GM23338 (cell line): ENCODE measurements at regions not wholly inside any gene's neighbourhood (a gene's known extent, or its start where the extent isn't known, plus 50 kb on each side); places are given as distances from the start of the nearest gene placed in this dataset.

ENCODE experiments used
- ATAC-seq: fragments of 200-7000 bp; cut with Tn5 transposase; 3 replicates; pipeline ENCODE4 v1.9.1; 2020
- DNase-seq: peaks from one replicate; pipeline ENCODE4 v3.0.0-alpha.2; 2015; ENCODE audit warnings: low spot score
- H2AFZ ChIP-seq: fragments of 200-600 bp; sonication (generic); 2 replicates; pipeline ENCODE4 v1.8.0; 2016; ENCODE audit warnings: antibody characterized with exemption, mild to moderate bottlenecking, moderate library complexity
- H3F3A ChIP-seq: fragments of 200-600 bp; sonication (generic); replicated peaks from 2 replicates; pipeline ENCODE4 v1.8.0; 2017; ENCODE audit warnings: antibody characterized with exemption, mixed run types, low read depth
- H3K27ac ChIP-seq: fragments of 200-600 bp; sonication (generic); 2 replicates; pipeline ENCODE4 v1.6.1; 2016; ENCODE audit warnings: low read depth
- H3K27me3 ChIP-seq: fragments of 200-600 bp; sonication (generic); 2 replicates; pipeline ENCODE4 v1.8.0; 2016; ENCODE audit warnings: mild to moderate bottlenecking, mixed run types, moderate library complexity; ENCODE audit not compliant: insufficient read depth
- H3K36me3 ChIP-seq: fragments of 200-600 bp; sonication (generic); 2 replicates; pipeline ENCODE4 v1.8.0; 2016; ENCODE audit warnings: mild to moderate bottlenecking; ENCODE audit not compliant: insufficient read depth
- H3K4me1 ChIP-seq: fragments of 200-600 bp; sonication (generic); 2 replicates; pipeline ENCODE4 v1.8.0; 2016; ENCODE audit warnings: mild to moderate bottlenecking, moderate library complexity; ENCODE audit not compliant: insufficient read depth
- H3K4me2 ChIP-seq: fragments of 200-600 bp; sonication (generic); 2 replicates; pipeline ENCODE4 v1.7.1; 2017; ENCODE audit warnings: mixed run types
- H3K4me3 ChIP-seq: fragments of 200-600 bp; sonication (generic); 2 replicates; pipeline ENCODE4 v1.6.1; 2016; ENCODE audit warnings: mixed run types
- H3K79me2 ChIP-seq: fragments of 200-600 bp; sonication (generic); replicated peaks from 2 replicates; pipeline ENCODE4 v1.8.0; 2017; ENCODE audit warnings: mild to moderate bottlenecking; ENCODE audit not compliant: insufficient read depth
- H3K9me2 ChIP-seq: fragments of 200-600 bp; sonication (generic); 2 replicates; pipeline ENCODE4 v1.8.0; 2017; ENCODE audit not compliant: insufficient read depth
- H4K20me1 ChIP-seq: fragments of 200-600 bp; sonication (generic); replicated peaks from 2 replicates; pipeline ENCODE4 v1.8.0; 2017; ENCODE audit warnings: mild to moderate bottlenecking; ENCODE audit not compliant: insufficient read depth
- H3K27ac Mint-ChIP-seq: 2 replicates; pipeline ENCODE4 v1.8.0; 2020; ENCODE audit warnings: inconsistent platforms, mild to moderate bottlenecking, moderate library complexity, mixed read lengths
- H3K27me3 Mint-ChIP-seq: 3 replicates; pipeline ENCODE4 v1.8.0; 2022; ENCODE audit warnings: low read depth, mild to moderate bottlenecking, moderate library complexity, mixed read lengths, inconsistent platforms; ENCODE audit not compliant: insufficient read depth, poor library complexity
- H3K36me3 Mint-ChIP-seq: 3 replicates; pipeline ENCODE4 v1.8.0; 2021; ENCODE audit warnings: low read depth, mild to moderate bottlenecking, inconsistent platforms, moderate library complexity, mixed read lengths
- H3K4me1 Mint-ChIP-seq: 3 replicates; pipeline ENCODE4 v1.8.0; 2020; ENCODE audit warnings: mild to moderate bottlenecking, inconsistent platforms, mixed read lengths
- H3K4me3 Mint-ChIP-seq: 3 replicates; pipeline ENCODE4 v1.8.0; 2021; ENCODE audit warnings: moderate library complexity, mild to moderate bottlenecking, inconsistent platforms, mixed read lengths
- H3K9me3 Mint-ChIP-seq: 3 replicates; pipeline ENCODE4 v1.8.0; 2020; ENCODE audit warnings: moderate library complexity, mild to moderate bottlenecking, inconsistent platforms, mixed read lengths
- EZH2 ChIP-seq: fragments of 200-600 bp; sonication (generic); IDR thresholded peaks from one replicate; pipeline ENCODE4 v1.8.0; 2017; ENCODE audit warnings: antibody characterized with exemption, mild to moderate bottlenecking, low read depth; ENCODE audit not compliant: unreplicated experiment
- EZH2phosphoT487 ChIP-seq: fragments of 200-600 bp; sonication (generic); IDR thresholded peaks from one replicate; pipeline ENCODE4 v1.8.1; 2018; ENCODE audit warnings: antibody characterized with exemption; ENCODE audit not compliant: unreplicated experiment
- JUNB ChIP-seq: IDR thresholded peaks from one replicate; pipeline ENCODE4 v1.6.1; 2016; ENCODE audit warnings: antibody characterized with exemption; ENCODE audit not compliant: unreplicated experiment
- NANOG ChIP-seq: IDR thresholded peaks from 2 replicates; pipeline ENCODE4 v1.6.1; 2016; ENCODE audit warnings: antibody characterized with exemption, borderline replicate concordance
- POLR2AphosphoS5 ChIP-seq: IDR thresholded peaks from 2 replicates; pipeline ENCODE4 v1.6.1; 2016; ENCODE audit warnings: antibody characterized with exemption, low read depth
- ZNF331 ChIP-seq: fragments of 250-450 bp; sonication (Bioruptor Pico); IDR thresholded peaks from 2 replicates; pipeline ENCODE4 v1.5.0; 2020; ENCODE audit warnings: low read depth, mild to moderate bottlenecking, moderate library complexity
- TF ChIP-seq, protein P1 (sequence below): IDR thresholded peaks from one replicate; pipeline ENCODE4 v1.6.1; 2018; ENCODE audit warnings: antibody characterized with exemption; ENCODE audit not compliant: unreplicated experiment
- TF ChIP-seq, protein P2 (sequence below), 2 experiments: fragments of 200-600 bp in 1 of 2; sonication (generic) in 1 of 2; conservative IDR thresholded peaks; 2 replicates each; pipeline versions ENCODE4 v1.5.1 to v1.6.1; 2016 to 2017; ENCODE audit warnings: antibody characterized with exemption in 2 of 2, low read depth in 2 of 2, mild to moderate bottlenecking in 2 of 2, moderate library complexity in 1 of 2
- TF ChIP-seq, protein P3 (sequence below): fragments of 250-450 bp; sonication (Bioruptor Pico); IDR thresholded peaks from 2 replicates; pipeline ENCODE4 v1.5.0; 2020; ENCODE audit warnings: mild to moderate bottlenecking, moderate library complexity

DNA sequence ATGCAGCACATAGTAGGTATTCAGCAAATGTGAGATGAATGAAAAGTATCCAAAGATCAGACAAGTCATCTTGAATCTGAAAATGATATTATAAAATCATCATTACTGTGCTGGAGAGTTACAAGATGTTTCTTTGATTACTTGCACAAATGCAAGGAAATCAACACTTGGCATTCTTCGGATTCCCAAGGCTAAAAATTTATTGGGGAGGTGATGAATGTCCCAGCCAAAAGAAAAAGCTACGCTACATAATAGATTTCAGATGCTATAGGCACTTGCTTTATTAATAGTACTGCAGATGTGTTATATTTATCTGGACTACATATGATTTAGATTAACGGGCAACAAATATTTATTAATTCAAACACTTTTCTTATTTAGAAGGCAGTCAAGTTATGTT is 286.7 kb upstream of the TENM3 start (continued):
- TF ChIP-seq, protein P1, sequence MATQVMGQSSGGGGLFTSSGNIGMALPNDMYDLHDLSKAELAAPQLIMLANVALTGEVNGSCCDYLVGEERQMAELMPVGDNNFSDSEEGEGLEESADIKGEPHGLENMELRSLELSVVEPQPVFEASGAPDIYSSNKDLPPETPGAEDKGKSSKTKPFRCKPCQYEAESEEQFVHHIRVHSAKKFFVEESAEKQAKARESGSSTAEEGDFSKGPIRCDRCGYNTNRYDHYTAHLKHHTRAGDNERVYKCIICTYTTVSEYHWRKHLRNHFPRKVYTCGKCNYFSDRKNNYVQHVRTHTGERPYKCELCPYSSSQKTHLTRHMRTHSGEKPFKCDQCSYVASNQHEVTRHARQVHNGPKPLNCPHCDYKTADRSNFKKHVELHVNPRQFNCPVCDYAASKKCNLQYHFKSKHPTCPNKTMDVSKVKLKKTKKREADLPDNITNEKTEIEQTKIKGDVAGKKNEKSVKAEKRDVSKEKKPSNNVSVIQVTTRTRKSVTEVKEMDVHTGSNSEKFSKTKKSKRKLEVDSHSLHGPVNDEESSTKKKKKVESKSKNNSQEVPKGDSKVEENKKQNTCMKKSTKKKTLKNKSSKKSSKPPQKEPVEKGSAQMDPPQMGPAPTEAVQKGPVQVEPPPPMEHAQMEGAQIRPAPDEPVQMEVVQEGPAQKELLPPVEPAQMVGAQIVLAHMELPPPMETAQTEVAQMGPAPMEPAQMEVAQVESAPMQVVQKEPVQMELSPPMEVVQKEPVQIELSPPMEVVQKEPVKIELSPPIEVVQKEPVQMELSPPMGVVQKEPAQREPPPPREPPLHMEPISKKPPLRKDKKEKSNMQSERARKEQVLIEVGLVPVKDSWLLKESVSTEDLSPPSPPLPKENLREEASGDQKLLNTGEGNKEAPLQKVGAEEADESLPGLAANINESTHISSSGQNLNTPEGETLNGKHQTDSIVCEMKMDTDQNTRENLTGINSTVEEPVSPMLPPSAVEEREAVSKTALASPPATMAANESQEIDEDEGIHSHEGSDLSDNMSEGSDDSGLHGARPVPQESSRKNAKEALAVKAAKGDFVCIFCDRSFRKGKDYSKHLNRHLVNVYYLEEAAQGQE, result no peak
- no peak for TF ChIP-seq POLR2AphosphoS5
- TF ChIP-seq NANOG, result no peak
- TF ChIP-seq, protein P2, sequence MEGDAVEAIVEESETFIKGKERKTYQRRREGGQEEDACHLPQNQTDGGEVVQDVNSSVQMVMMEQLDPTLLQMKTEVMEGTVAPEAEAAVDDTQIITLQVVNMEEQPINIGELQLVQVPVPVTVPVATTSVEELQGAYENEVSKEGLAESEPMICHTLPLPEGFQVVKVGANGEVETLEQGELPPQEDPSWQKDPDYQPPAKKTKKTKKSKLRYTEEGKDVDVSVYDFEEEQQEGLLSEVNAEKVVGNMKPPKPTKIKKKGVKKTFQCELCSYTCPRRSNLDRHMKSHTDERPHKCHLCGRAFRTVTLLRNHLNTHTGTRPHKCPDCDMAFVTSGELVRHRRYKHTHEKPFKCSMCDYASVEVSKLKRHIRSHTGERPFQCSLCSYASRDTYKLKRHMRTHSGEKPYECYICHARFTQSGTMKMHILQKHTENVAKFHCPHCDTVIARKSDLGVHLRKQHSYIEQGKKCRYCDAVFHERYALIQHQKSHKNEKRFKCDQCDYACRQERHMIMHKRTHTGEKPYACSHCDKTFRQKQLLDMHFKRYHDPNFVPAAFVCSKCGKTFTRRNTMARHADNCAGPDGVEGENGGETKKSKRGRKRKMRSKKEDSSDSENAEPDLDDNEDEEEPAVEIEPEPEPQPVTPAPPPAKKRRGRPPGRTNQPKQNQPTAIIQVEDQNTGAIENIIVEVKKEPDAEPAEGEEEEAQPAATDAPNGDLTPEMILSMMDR (conservative IDR thresholded peaks at IDR 0.05; ENCODE audit: low read depth in 2 of 2), result no peak
- no peak for TF ChIP-seq EZH2phosphoT487
- no peak for TF ChIP-seq EZH2
- TF ChIP-seq ZNF331 (CRISPR knock-in tag), result no peak

DNA sequence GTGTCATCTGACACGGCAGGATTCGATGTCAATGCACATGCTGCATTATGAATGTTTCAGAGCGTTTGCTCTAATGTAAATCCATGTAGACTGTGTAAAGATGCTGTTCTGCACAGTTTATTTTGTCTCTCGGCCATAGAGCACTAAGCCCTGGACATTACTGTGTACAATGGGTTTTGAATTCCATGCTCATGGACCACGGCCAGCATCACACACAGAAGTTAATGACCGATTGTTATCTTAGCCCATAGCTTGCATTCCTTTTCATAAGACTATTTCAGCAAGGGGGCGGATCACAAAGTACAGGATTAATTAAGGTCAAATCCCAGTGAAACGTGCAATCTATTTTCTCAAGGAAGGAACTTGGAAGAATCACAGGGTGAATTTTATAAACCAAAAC is 286.1 kb upstream of the TENM3 start:
- Histone ChIP-seq H3F3A (no peaks in the 10 kb centered on the region), H3K4me3 (no peak overlapping the region), H3K4me1 (peaks cover 18% of the 10 kb centered on the region), H3K4me2 (no peak overlapping the region), H2AFZ (no peak overlapping the region), H4K20me1 (no peaks in the 10 kb centered on the region), H3K27me3 (no peaks in the 10 kb centered on the region), H3K27ac (no peak overlapping the region), H3K9me2 (no peaks in the 10 kb centered on the region; the same call in 1 of the 2 replicates), H3K36me3 (no peaks in the 10 kb centered on the region), H3K79me2 (no peaks in the 10 kb centered on the region)
- no peaks in the 10 kb centered on the region for H3K9me3 Mint-ChIP-seq
- H3K4me3 Mint-ChIP-seq, result no peak overlapping the region
- H3K27ac Mint-ChIP-seq, result no peak overlapping the region
- H3K4me1 Mint-ChIP-seq, result peaks cover 14% of the 10 kb centered on the region
- H3K36me3 Mint-ChIP-seq, result peaks cover 7% of the 10 kb centered on the region; the same call in 2 of the 3 replicates
- H3K27me3 Mint-ChIP-seq, result no peaks in the 10 kb centered on the region
- DNase-seq (no peak), ATAC-seq (no peak)
- TF ChIP-seq, protein P3, sequence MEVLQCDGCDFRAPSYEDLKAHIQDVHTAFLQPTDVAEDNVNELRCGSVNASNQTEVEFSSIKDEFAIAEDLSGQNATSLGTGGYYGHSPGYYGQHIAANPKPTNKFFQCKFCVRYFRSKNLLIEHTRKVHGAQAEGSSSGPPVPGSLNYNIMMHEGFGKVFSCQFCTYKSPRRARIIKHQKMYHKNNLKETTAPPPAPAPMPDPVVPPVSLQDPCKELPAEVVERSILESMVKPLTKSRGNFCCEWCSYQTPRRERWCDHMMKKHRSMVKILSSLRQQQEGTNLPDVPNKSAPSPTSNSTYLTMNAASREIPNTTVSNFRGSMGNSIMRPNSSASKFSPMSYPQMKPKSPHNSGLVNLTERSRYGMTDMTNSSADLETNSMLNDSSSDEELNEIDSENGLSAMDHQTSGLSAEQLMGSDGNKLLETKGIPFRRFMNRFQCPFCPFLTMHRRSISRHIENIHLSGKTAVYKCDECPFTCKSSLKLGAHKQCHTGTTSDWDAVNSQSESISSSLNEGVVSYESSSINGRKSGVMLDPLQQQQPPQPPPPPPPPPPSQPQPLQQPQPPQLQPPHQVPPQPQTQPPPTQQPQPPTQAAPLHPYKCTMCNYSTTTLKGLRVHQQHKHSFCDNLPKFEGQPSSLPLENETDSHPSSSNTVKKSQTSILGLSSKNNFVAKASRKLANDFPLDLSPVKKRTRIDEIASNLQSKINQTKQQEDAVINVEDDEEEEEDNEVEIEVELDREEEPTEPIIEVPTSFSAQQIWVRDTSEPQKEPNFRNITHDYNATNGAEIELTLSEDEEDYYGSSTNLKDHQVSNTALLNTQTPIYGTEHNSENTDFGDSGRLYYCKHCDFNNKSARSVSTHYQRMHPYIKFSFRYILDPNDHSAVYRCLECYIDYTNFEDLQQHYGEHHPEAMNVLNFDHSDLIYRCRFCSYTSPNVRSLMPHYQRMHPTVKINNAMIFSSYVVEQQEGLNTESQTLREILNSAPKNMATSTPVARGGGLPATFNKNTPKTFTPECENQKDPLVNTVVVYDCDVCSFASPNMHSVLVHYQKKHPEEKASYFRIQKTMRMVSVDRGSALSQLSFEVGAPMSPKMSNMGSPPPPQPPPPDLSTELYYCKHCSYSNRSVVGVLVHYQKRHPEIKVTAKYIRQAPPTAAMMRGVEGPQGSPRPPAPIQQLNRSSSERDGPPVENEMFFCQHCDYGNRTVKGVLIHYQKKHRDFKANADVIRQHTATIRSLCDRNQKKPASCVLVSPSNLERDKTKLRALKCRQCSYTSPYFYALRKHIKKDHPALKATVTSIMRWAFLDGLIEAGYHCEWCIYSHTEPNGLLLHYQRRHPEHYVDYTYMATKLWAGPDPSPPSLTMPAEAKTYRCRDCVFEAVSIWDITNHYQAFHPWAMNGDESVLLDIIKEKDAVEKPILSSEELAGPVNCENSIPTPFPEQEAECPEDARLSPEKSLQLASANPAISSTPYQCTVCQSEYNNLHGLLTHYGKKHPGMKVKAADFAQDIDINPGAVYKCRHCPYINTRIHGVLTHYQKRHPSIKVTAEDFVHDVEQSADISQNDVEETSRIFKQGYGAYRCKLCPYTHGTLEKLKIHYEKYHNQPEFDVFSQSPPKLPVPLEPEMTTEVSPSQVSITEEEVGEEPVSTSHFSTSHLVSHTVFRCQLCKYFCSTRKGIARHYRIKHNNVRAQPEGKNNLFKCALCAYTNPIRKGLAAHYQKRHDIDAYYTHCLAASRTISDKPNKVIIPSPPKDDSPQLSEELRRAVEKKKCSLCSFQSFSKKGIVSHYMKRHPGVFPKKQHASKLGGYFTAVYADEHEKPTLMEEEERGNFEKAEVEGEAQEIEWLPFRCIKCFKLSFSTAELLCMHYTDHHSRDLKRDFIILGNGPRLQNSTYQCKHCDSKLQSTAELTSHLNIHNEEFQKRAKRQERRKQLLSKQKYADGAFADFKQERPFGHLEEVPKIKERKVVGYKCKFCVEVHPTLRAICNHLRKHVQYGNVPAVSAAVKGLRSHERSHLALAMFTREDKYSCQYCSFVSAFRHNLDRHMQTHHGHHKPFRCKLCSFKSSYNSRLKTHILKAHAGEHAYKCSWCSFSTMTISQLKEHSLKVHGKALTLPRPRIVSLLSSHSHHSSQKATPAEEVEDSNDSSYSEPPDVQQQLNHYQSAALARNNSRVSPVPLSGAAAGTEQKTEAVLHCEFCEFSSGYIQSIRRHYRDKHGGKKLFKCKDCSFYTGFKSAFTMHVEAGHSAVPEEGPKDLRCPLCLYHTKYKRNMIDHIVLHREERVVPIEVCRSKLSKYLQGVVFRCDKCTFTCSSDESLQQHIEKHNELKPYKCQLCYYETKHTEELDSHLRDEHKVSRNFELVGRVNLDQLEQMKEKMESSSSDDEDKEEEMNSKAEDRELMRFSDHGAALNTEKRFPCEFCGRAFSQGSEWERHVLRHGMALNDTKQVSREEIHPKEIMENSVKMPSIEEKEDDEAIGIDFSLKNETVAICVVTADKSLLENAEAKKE (CRISPR knock-in tag), result no peak
- TF ChIP-seq JUNB (no peak), NANOG (no peak), EZH2phosphoT487 (no peak), ZNF331 (CRISPR knock-in tag) (no peak)
- TF ChIP-seq, protein P1, result no peak
